BLaER1 treated with 17β-estradiol and CSF1 and Interleukin-3, amounts not matched to agents 10 nM and 100 nM (cell line): ENCODE measurements at regions not wholly inside any gene's neighbourhood (a gene's known extent, or its start where the extent isn't known, plus 50 kb on each side); places are given as distances from the start of the nearest gene placed in this dataset.
"Not testable (repeated sequence)": the region's sequence is repeated elsewhere in the genome, so short reads cannot be mapped to it uniquely, and the experiment has no call there.

Experiments
- H3K27ac ChIP-seq, 11 experiments: shearing (Covaris generic); formaldehyde crosslinking; 2 replicates each; pipeline ENCODE4 v1.8.1; 2022
- H3K27me3 ChIP-seq, 11 experiments: shearing (Covaris generic); formaldehyde crosslinking; 2 replicates each; pipeline ENCODE4 v1.8.1; 2022
- H3K36me3 ChIP-seq, 11 experiments: shearing (Covaris generic); formaldehyde crosslinking; 2 replicates each; pipeline ENCODE4 v1.8.1; 2022
- H3K4me1 ChIP-seq, 10 experiments: shearing (Covaris generic); formaldehyde crosslinking; 2 replicates each; pipeline ENCODE4 v1.8.1; 2022
- H3K4me2 ChIP-seq, 11 experiments: shearing (Covaris generic); formaldehyde crosslinking; 2 replicates each; pipeline ENCODE4 v1.8.1; 2022
- H3K4me3 ChIP-seq, 10 experiments: shearing (Covaris generic); formaldehyde crosslinking; 2 replicates each; pipeline ENCODE4 v1.8.1; 2022
- H3K9ac ChIP-seq, 11 experiments: shearing (Covaris generic); formaldehyde crosslinking; 2 replicates each; pipeline ENCODE4 v1.8.1; 2022
- H3K9me3 ChIP-seq, 11 experiments: shearing (Covaris generic); formaldehyde crosslinking; replicated peaks in 1 of 11; 2 replicates each; pipeline ENCODE4 v1.8.1; 2022
- H4K20me1 ChIP-seq, 11 experiments: shearing (Covaris generic); formaldehyde crosslinking; 2 replicates each; pipeline ENCODE4 v1.8.1; 2022
- Cebpa-rat ChIP-seq, 11 experiments: shearing (Covaris generic); IDR thresholded peaks; 2 replicates each; pipeline ENCODE4 v1.8.1; 2022

- Histone ChIP-seq H3K9me3 (no peaks in the 10 kb centered on the region), H3K4me1 (no peaks in the 10 kb centered on the region), H3K27ac (no peak overlapping the region), H3K4me2 (no peak overlapping the region), H4K20me1 (no peaks in the 10 kb centered on the region), H3K27me3 (no peaks in the 10 kb centered on the region), H3K4me3 (no peak overlapping the region), H3K9ac (no peak overlapping the region), H3K36me3 (no peaks in the 10 kb centered on the region)
- TF ChIP-seq Cebpa-rat (IDR thresholded peaks at IDR 0.05), result no peak
Measured at GRCh38 chr13:87944038-87944437, 272.9 kb downstream of the SLITRK5 start.

DNA sequence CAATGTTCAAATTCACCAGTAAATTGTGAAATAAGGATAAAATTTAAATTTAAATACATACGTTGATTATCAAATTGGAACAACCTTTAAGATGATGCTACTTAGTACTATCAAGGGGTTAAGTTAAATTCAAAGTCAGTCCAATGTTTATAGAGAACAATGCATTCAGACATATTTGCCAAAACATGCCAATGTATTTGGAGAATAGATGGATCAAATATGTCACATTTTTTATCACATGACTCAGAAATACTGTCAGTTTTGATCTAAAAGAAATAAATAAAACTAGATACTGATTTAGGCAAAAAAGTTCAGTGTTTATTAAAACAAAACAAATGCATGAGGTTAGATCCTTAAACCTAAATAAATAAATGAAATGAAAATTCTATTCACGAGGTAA lies 281.2 kb downstream of the SLITRK5 start:
- Histone ChIP-seq H4K20me1 (no peaks in the 10 kb centered on the region), H3K27me3 (no peaks in the 10 kb centered on the region), H3K4me2 (no peak overlapping the region), H3K4me1 (no peaks in the 10 kb centered on the region), H3K36me3 (no peaks in the 10 kb centered on the region), H3K27ac (no peak overlapping the region), H3K9ac (no peak overlapping the region), H3K4me3 (no peak overlapping the region), H3K9me3 (no peaks in the 10 kb centered on the region)
- no peak for TF ChIP-seq Cebpa-rat (IDR thresholded peaks at IDR 0.05)

DNA sequence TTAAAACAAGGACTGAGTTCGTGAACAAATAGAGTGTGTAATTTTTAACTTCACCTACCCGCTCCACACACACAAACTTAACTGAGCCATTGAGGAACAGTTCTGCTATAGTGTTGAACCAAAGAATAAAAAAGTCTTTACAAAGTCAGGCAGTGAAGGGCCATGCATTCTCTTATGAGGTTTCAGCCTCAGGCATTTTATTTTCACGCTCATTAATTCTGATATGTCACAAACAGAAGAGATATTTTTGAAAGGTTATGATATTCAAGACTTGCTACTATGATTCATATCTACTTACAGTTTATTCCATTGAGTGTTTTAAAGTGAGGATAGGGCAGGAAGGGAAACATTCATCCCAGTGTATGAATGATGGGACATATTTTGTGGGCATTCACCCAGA lies 282.2 kb downstream of the SLITRK5 start:
- Histone ChIP-seq H3K27me3 (no peaks in the 10 kb centered on the region), H3K9me3 (no peaks in the 10 kb centered on the region), H4K20me1 (no peaks in the 10 kb centered on the region), H3K4me2 (no peak overlapping the region), H3K4me1 (no peaks in the 10 kb centered on the region), H3K27ac (no peak overlapping the region), H3K4me3 (no peak overlapping the region), H3K36me3 (no peaks in the 10 kb centered on the region), H3K9ac (no peak overlapping the region)
- no peak for TF ChIP-seq Cebpa-rat (IDR thresholded peaks at IDR 0.05)

GRCh38 chr13:87954091-87954490 lies 282.9 kb downstream of the SLITRK5 start:
- no peak overlapping the region for H3K4me3 ChIP-seq
- no peaks in the 10 kb centered on the region for H3K4me1 ChIP-seq
- H3K9me3 ChIP-seq, result no peaks in the 10 kb centered on the region
- H3K27me3 ChIP-seq, result no peaks in the 10 kb centered on the region
- TF ChIP-seq Cebpa-rat (IDR thresholded peaks at IDR 0.05), result no peak
- H4K20me1 ChIP-seq, result no peaks in the 10 kb centered on the region
- H3K4me2 ChIP-seq, result no peak overlapping the region
- no peaks in the 10 kb centered on the region for H3K36me3 ChIP-seq
- no peak overlapping the region for H3K9ac ChIP-seq
- no peak overlapping the region for H3K27ac ChIP-seq

DNA sequence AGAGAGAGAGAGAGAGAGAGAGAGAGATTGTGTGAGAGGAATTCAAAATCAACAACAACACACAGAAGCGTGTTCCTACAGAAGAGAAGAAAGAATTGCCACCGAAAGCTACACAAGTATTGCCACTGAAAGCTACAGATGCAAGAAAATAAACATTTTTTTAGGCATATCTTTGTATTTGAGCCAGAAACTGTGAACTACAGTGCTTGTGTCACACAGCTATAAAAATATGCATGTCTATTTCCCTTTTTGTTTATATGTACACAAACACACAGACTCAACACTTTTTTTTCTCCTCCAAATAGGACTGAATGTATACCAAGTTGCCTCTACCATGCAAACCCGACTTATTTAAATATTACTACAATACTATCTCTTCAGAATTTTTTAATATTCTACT lies 290.4 kb downstream of the SLITRK5 start:
- Histone ChIP-seq H3K27ac (no peak overlapping the region), H3K9me3 (no peaks in the 10 kb centered on the region), H4K20me1 (no peaks in the 10 kb centered on the region), H3K4me3 (no peak overlapping the region), H3K9ac (no peak overlapping the region), H3K4me2 (no peak overlapping the region), H3K27me3 (no peaks in the 10 kb centered on the region), H3K36me3 (no peaks in the 10 kb centered on the region), H3K4me1 (no peaks in the 10 kb centered on the region)
- TF ChIP-seq Cebpa-rat (IDR thresholded peaks at IDR 0.05), result no peak

DNA sequence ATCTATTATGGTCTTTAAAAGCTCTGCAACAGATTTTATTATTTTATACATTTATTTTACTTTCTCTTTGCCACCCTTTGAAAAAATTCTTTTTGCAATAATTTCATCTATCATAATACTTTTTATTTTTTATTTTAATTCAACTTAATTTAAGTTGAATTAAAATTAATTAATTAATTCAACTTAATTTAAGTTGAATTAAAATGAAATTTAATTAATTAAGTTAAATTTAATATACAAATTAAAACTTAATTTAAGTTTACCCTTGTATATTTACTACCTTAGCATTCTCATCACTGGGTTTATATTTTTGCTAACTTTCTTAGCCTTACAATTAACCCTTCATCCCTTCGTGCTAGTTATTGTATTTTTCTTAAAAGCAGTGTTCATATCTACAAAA lies 301.4 kb downstream of the SLITRK5 start:
- H3K4me3 ChIP-seq, result no peak overlapping the region
- no peak overlapping the region for H3K9ac ChIP-seq
- no peak overlapping the region for H3K4me2 ChIP-seq
- H4K20me1 ChIP-seq, result no peaks in the 10 kb centered on the region
- H3K4me1 ChIP-seq, result no peaks in the 10 kb centered on the region
- H3K9me3 ChIP-seq, result peaks cover 0 to 10% (median 8%) of the 10 kb centered on the region in 11 experiments; a peak in 13 of 22 replicates
- H3K27ac ChIP-seq, result no peak overlapping the region
- TF ChIP-seq Cebpa-rat (IDR thresholded peaks at IDR 0.05), result no peak
- H3K27me3 ChIP-seq, result no peaks in the 10 kb centered on the region
- no peaks in the 10 kb centered on the region for H3K36me3 ChIP-seq

- Histone ChIP-seq H3K4me3 (no peak overlapping the region), H4K20me1 (no peaks in the 10 kb centered on the region), H3K27me3 (no peaks in the 10 kb centered on the region), H3K4me1 (no peaks in the 10 kb centered on the region), H3K4me2 (no peak overlapping the region), H3K36me3 (no peaks in the 10 kb centered on the region), H3K9me3 (peaks cover 0 to 11% (median 8%) of the 10 kb centered on the region in 11 experiments; a peak in 13 of 22 replicates), H3K9ac (no peak overlapping the region), H3K27ac (no peak overlapping the region)
- no peak for TF ChIP-seq Cebpa-rat (IDR thresholded peaks at IDR 0.05)
Measured at GRCh38 chr13:87975035-87975434, 303.9 kb downstream of the SLITRK5 start.

GRCh38 chr13:87976650-87977049 lies 305.5 kb downstream of the SLITRK5 start:
- not testable (repeated sequence) for H3K9ac ChIP-seq, H3K27me3 ChIP-seq, H3K27ac ChIP-seq, H4K20me1 ChIP-seq, H3K4me1 ChIP-seq, H3K36me3 ChIP-seq, H3K4me2 ChIP-seq, H3K4me3 ChIP-seq
- H3K9me3 ChIP-seq, result peaks cover 0 to 11% (median 8%) of the 10 kb centered on the region in 11 experiments; a peak in 13 of 22 replicates

- Histone ChIP-seq H3K4me3 (no peak overlapping the region), H3K4me1 (no peaks in the 10 kb centered on the region), H3K27me3 (no peaks in the 10 kb centered on the region), H4K20me1 (no peaks in the 10 kb centered on the region), H3K9me3 (peaks cover 3 to 19% (median 11%) of the 10 kb centered on the region in 11 experiments; a peak in 14 of 22 replicates), H3K36me3 (no peaks in the 10 kb centered on the region), H3K4me2 (no peak overlapping the region), H3K9ac (no peak overlapping the region), H3K27ac (no peak overlapping the region)
- no peak for TF ChIP-seq Cebpa-rat (IDR thresholded peaks at IDR 0.05)
Measured at GRCh38 chr13:87981416-87981815, 310.2 kb downstream of the SLITRK5 start.

GRCh38 chr13:87982400-87982799 lies 311.2 kb downstream of the SLITRK5 start:
- H3K36me3 ChIP-seq, result no peaks in the 10 kb centered on the region
- no peak overlapping the region for H3K27ac ChIP-seq
- H3K4me1 ChIP-seq, result no peaks in the 10 kb centered on the region
- no peak overlapping the region for H3K4me3 ChIP-seq
- H3K27me3 ChIP-seq, result no peaks in the 10 kb centered on the region
- H3K9ac ChIP-seq, result no peak overlapping the region
- H3K9me3 ChIP-seq, result peaks cover under 1 to 14% (median 8%) of the 10 kb centered on the region in 11 experiments; a peak in 13 of 22 replicates
- H4K20me1 ChIP-seq, result no peaks in the 10 kb centered on the region
- no peak overlapping the region for H3K4me2 ChIP-seq
- no peak for TF ChIP-seq Cebpa-rat (IDR thresholded peaks at IDR 0.05)
